Left lung (tissue), 4 donors: ENCODE measurements at regions not wholly inside any gene's neighbourhood (a gene's known extent, or its start where the extent isn't known, plus 50 kb on each side); places are given as distances from the start of the nearest gene placed in this dataset.
"Not testable (repeated sequence)": the region's sequence is repeated elsewhere in the genome, so short reads cannot be mapped to it uniquely, and the experiment has no call there.

Source experiments
- ATAC-seq: fragments of 200-7000 bp; cut with Tn5 transposase; one replicate; pipeline ENCODE4 v1.9.1; 2020; ENCODE audit warnings: moderate library complexity
- DNase-seq, 4 donors: peaks; one replicate each; pipeline ENCODE4 v3.0.0-alpha.2; 2013 to 2020
- H3K27ac ChIP-seq, 2 donors: fragments of 200-600 bp; sonication (generic) in 1 of 2; one replicate each; pipeline versions ENCODE4 v1.5.0 to v1.8.0; 2020 to 2021
- H3K27me3 ChIP-seq, 2 donors: fragments of 200-600 bp; sonication (generic) in 1 of 2; one replicate each; pipeline versions ENCODE4 v1.5.0 to v1.8.0; 2020 to 2021
- H3K36me3 ChIP-seq, 2 donors: fragments of 200-600 bp; sonication (generic) in 1 of 2; one replicate each; pipeline versions ENCODE4 v1.5.0 to v1.8.0; 2020 to 2021
- H3K4me1 ChIP-seq, 2 donors: fragments of 200-600 bp; one replicate each; pipeline ENCODE4 v1.8.0; 2021
- H3K4me3 ChIP-seq, 2 donors: fragments of 200-600 bp; sonication (generic) in 1 of 2; one replicate each; pipeline versions ENCODE4 v1.5.0 to v1.8.0; 2020 to 2021; ENCODE audit warnings: mild to moderate bottlenecking in 1 of 2
- H3K9me3 ChIP-seq, 2 donors: fragments of 200-600 bp; sonication (generic) in 1 of 2; one replicate each; pipeline versions ENCODE4 v1.5.0 to v1.8.0; 2020 to 2021
- CTCF ChIP-seq, 2 donors: fragments of 200-600 bp; sonication (generic) in 1 of 2; IDR thresholded peaks; one replicate each; pipeline versions ENCODE4 v1.5.0 to v1.8.0; 2021; ENCODE audit warnings: antibody characterized with exemption in 2 of 2
- intact Hi-C, 2 donors: fragments of 100-400 bp; cut with DNase I; formaldehyde crosslinking; loops; one replicate each; pipeline versions ENCODE4 v1.11.2 to v1.14.2; 2022
- donor health status: DM: no; HTN: yes; CAD: no.
- donor health status: DM: no; HTN: no; CAD: no.

- no peaks in the 10 kb centered on the region for H3K27me3 ChIP-seq
- H3K9me3 ChIP-seq: peaks cover 0 to 2% of the 10 kb centered on the region in 2 donors
- H3K4me1 ChIP-seq: no peaks in the 10 kb centered on the region
- intact Hi-C loops: no loop called here
- H3K36me3 ChIP-seq: no peaks in the 10 kb centered on the region
- TF ChIP-seq CTCF (IDR thresholded peaks at IDR 0.05): no peak
- no peak for DNase-seq
- no peak overlapping the region for H3K27ac ChIP-seq
- no peak overlapping the region for H3K4me3 ChIP-seq
- no peak for ATAC-seq
These were observed 233.1 kb upstream of the RASA1 start for GRCh38 chr5:87034557-87034956.

GRCh38 chr5:87042554-87042953, 225.1 kb upstream of the RASA1 start:
- no peaks in the 10 kb centered on the region for H3K36me3 ChIP-seq
- H3K9me3 ChIP-seq: peaks cover 0 to 2% of the 10 kb centered on the region in 2 donors
- intact Hi-C loops: no loop called here
- no peaks in the 10 kb centered on the region for H3K27me3 ChIP-seq
- ATAC-seq (no peak), DNase-seq (no peak)
- TF ChIP-seq CTCF (IDR thresholded peaks at IDR 0.05): no peak
- no peak overlapping the region for H3K4me3 ChIP-seq
- H3K4me1 ChIP-seq: no peaks in the 10 kb centered on the region
- no peak overlapping the region for H3K27ac ChIP-seq

GRCh38 chr5:87048156-87048555, 219.5 kb upstream of the RASA1 start:
- no peak for ATAC-seq
- Histone ChIP-seq H3K4me3 (no peak overlapping the region), H3K9me3 (peaks cover 0 to 16% of the 10 kb centered on the region in 2 donors), H3K4me1 (no peaks in the 10 kb centered on the region), H3K36me3 (no peaks in the 10 kb centered on the region), H3K27me3 (no peaks in the 10 kb centered on the region), H3K27ac (no peak overlapping the region)
- DNase-seq: no peak
- intact Hi-C loops: no loop called here
- TF ChIP-seq CTCF (IDR thresholded peaks at IDR 0.05): no peak

GRCh38 chr5:87049012-87049411, 218.7 kb upstream of the RASA1 start:
- H3K4me3 ChIP-seq, intact Hi-C loops, H3K4me1 ChIP-seq, H3K36me3 ChIP-seq, H3K27me3 ChIP-seq, DNase-seq, H3K27ac ChIP-seq, ATAC-seq: not testable (repeated sequence)
- peaks cover 0 to 16% of the 10 kb centered on the region in 2 donors for H3K9me3 ChIP-seq

GRCh38 chr5:87051502-87052113, 216.1 kb upstream of the RASA1 start:
- Histone ChIP-seq H3K27me3 (no peaks in the 10 kb centered on the region), H3K4me1 (no peaks in the 10 kb centered on the region), H3K4me3 (no peak overlapping the region), H3K36me3 (no peaks in the 10 kb centered on the region), H3K27ac (no peak overlapping the region), H3K9me3 (peaks cover 0 to 16% of the 10 kb centered on the region in 2 donors)
- intact Hi-C loops: no loop called here
- ATAC-seq (no peak), DNase-seq (no peak)
- TF ChIP-seq CTCF (IDR thresholded peaks at IDR 0.05): no peak

- DNase-seq (no peak), ATAC-seq (no peak)
- peaks cover 0 to 16% of the 10 kb centered on the region in 2 donors for H3K9me3 ChIP-seq
- TF ChIP-seq CTCF (IDR thresholded peaks at IDR 0.05): no peak
- no peak overlapping the region for H3K4me3 ChIP-seq
- H3K27me3 ChIP-seq: no peaks in the 10 kb centered on the region
- H3K27ac ChIP-seq: no peak overlapping the region
- intact Hi-C loops: no loop called here
- H3K4me1 ChIP-seq: no peaks in the 10 kb centered on the region
- H3K36me3 ChIP-seq: no peaks in the 10 kb centered on the region
These were observed 214.5 kb upstream of the RASA1 start for GRCh38 chr5:87053146-87053545.
